ENCODE measurements at regions not wholly inside any gene's neighbourhood (a gene's known extent, or its start where the extent isn't known, plus 50 kb on each side); places are given as distances from the start of the nearest gene placed in this dataset.

- TF ChIP-seq CTCF (IDR thresholded peaks at IDR 0.05), result no peak
- no peak for TF ChIP-seq POLR2A (IDR thresholded peaks at IDR 0.05)
These were observed 397.3 kb downstream of the GRB14 start for GRCh38 chr2:164224007-164224406.

Measured in vagina (tissue), 2 donors.